Endothelial cell of umbilical vein (primary cell): ENCODE measurements at regions not wholly inside any gene's neighbourhood (a gene's known extent, or its start where the extent isn't known, plus 50 kb on each side); places are given as distances from the start of the nearest gene placed in this dataset.

Source experiments
- BruUV-seq: library from RNA; stranded (reverse); fragments of 400-500 nt; replicated peaks from 2 replicates; lab custom pipeline; 2021; lab: Mats Ljungman, UMichigan
- CTCF ChIA-PET: fragments of 300-600, 350-600 bp; sonication (Branson Sonifier 250); formaldehyde crosslinking; loops from one replicate; lab custom pipeline; 2021; ENCODE audit warnings: antibody characterized with exemption, inconsistent platforms; lab: Charles Lee
- POLR2A ChIA-PET: fragments of 300-600, 350-600 bp; sonication (Branson Sonifier 250); formaldehyde crosslinking; loops from one replicate; lab custom pipeline; 2021; ENCODE audit warnings: antibody characterized with exemption, inconsistent platforms; lab: Charles Lee
- DNase-seq: peaks from one replicate; pipeline ENCODE4 v3.0.0-alpha.2; 2011; ENCODE audit warnings: low read depth, low spot score
- FAIRE-seq: peaks from 2 replicates; lab custom pipeline; 2011; peaks lifted over from hg19 to GRCh38; lab: Jason Lieb, UNC
- H2AFZ ChIP-seq: 2 replicates; pipeline ENCODE4 v1.6.0; 2012; ENCODE audit warnings: low read depth, low read length, control low read depth, inconsistent platforms
- H3K27ac ChIP-seq: 2 replicates; pipeline ENCODE4 v1.5.1; 2011; ENCODE audit warnings: low read depth, mild to moderate bottlenecking, control low read depth, low read length, moderate library complexity; ENCODE audit not compliant: insufficient read depth
- H3K27me3 ChIP-seq, 2 experiments: 2 replicates each; pipeline versions ENCODE4 v1.6.0 to v1.6.1; 2011; ENCODE audit warnings: low read length in 2 of 2, mixed read lengths in 1 of 2; ENCODE audit not compliant: control insufficient read depth in 2 of 2, insufficient read depth in 2 of 2
- H3K36me3 ChIP-seq, 2 experiments: 2 replicates in 1 of 2; 3 replicates in 1 of 2; pipeline ENCODE4 v1.5.1; 2011; ENCODE audit warnings: low read length in 2 of 2, mild to moderate bottlenecking in 1 of 2, moderate library complexity in 1 of 2; ENCODE audit not compliant: control insufficient read depth in 2 of 2, insufficient read depth in 2 of 2; ENCODE audit errors: extremely low read depth in 1 of 2
- H3K4me1 ChIP-seq: 3 replicates; pipeline ENCODE4 v1.5.1; 2011; ENCODE audit warnings: mild to moderate bottlenecking, low read length; ENCODE audit not compliant: control insufficient read depth, insufficient read depth; ENCODE audit errors: extremely low read depth
- H3K4me2 ChIP-seq: 2 replicates; pipeline ENCODE4 v1.6.1; 2011; ENCODE audit warnings: low read length, control low read depth, mixed read lengths; ENCODE audit not compliant: insufficient read depth
- H3K4me3 ChIP-seq, 3 experiments: fragments of 200-600 bp in 1 of 3; sonication (generic), shearing (Covaris generic) in 1 of 3; replicated peaks in 1 of 3; 2 replicates each; pipeline ENCODE4 v1.5.1; 2011 to 2016; ENCODE audit warnings: control low read depth in 3 of 3, low read length in 3 of 3, mild to moderate bottlenecking in 2 of 3, inconsistent platforms in 1 of 3, low read depth in 1 of 3, moderate library complexity in 1 of 3; ENCODE audit not compliant: insufficient read depth in 1 of 3
- H3K79me2 ChIP-seq: 2 replicates; pipeline ENCODE4 v1.6.0; 2012; ENCODE audit warnings: low read length, inconsistent platforms; ENCODE audit not compliant: control insufficient read depth, insufficient read depth
- H3K9ac ChIP-seq: replicated peaks from 2 replicates; pipeline ENCODE3; 2011; ENCODE audit warnings: low read length, control low read depth; ENCODE audit not compliant: insufficient read depth; ENCODE audit errors: extremely low read depth
- H3K9me1 ChIP-seq: replicated peaks from 3 replicates; pipeline ENCODE4 v1.6.0; 2011; ENCODE audit warnings: mild to moderate bottlenecking, low read length; ENCODE audit not compliant: control insufficient read depth, insufficient read depth; ENCODE audit errors: extremely low read depth
- H3K9me3 ChIP-seq: replicated peaks from 2 replicates; pipeline ENCODE4 v1.5.1; 2012; ENCODE audit warnings: low read length, inconsistent platforms; ENCODE audit not compliant: control insufficient read depth, insufficient read depth
- H4K20me1 ChIP-seq: replicated peaks from 2 replicates; pipeline ENCODE3; 2011; ENCODE audit warnings: mild to moderate bottlenecking, low read length; ENCODE audit not compliant: control insufficient read depth, insufficient read depth; ENCODE audit errors: extremely low read depth
- CTCF ChIP-seq, 2 donors: IDR thresholded peaks; 1 replicate in 1 of 2; 2 replicates in 1 of 2; pipeline ENCODE4 v1.5.1; 2011; ENCODE audit warnings: low read length in 2 of 2, mild to moderate bottlenecking in 2 of 2, moderate library complexity in 2 of 2, control low read depth in 1 of 2, inconsistent platforms in 1 of 2, low read depth in 1 of 2; ENCODE audit not compliant: insufficient read depth in 1 of 2; ENCODE audit errors: extremely low read depth in 1 of 2
- EZH2 ChIP-seq: IDR thresholded peaks from 2 replicates; pipeline ENCODE4 v1.6.1; 2012; ENCODE audit warnings: borderline replicate concordance, low read depth, mild to moderate bottlenecking, moderate library complexity, low read length, inconsistent platforms; ENCODE audit not compliant: severe bottlenecking
- FOS ChIP-seq: IDR thresholded peaks from 2 replicates; pipeline ENCODE4 v1.6.1; 2011; ENCODE audit warnings: mild to moderate bottlenecking, low read length, moderate library complexity, borderline replicate concordance; ENCODE audit not compliant: insufficient read depth
- GATA2 ChIP-seq: IDR thresholded peaks from 2 replicates; pipeline ENCODE4 v1.7.0; 2011; ENCODE audit warnings: low read depth, mild to moderate bottlenecking, moderate library complexity, mixed read lengths, low read length; ENCODE audit not compliant: insufficient read length, insufficient read depth
- JUN ChIP-seq: IDR thresholded peaks from 2 replicates; pipeline ENCODE4 v1.6.1; 2011; ENCODE audit warnings: borderline replicate concordance, low read depth; ENCODE audit not compliant: insufficient read length, insufficient read depth
- MAX ChIP-seq: IDR thresholded peaks from 2 replicates; pipeline ENCODE4 v1.6.1; 2011; ENCODE audit not compliant: insufficient read depth, insufficient read length
- MYC ChIP-seq: IDR thresholded peaks from one replicate; pipeline ENCODE4 v1.6.1; 2011; ENCODE audit warnings: mild to moderate bottlenecking, low read depth, low read length
- POLR2A ChIP-seq: IDR thresholded peaks from 2 replicates; pipeline ENCODE4 v1.6.1; 2012; ENCODE audit warnings: low read depth, mild to moderate bottlenecking, control low read depth, low read length
- POLR2AphosphoS5 ChIP-seq: IDR thresholded peaks from 2 replicates; pipeline ENCODE4 v1.6.1; 2012; ENCODE audit warnings: low read depth, mild to moderate bottlenecking, control low read depth, low read length, moderate library complexity; ENCODE audit not compliant: insufficient read depth
- dilution Hi-C: fragments of 300-500 bp; cut with MboI; formaldehyde crosslinking; loops from one replicate; pipeline ENCODE4 v1.15.0; 2019; ENCODE audit warnings: low sequenced_read_pairs; ENCODE audit not compliant: extremely low pct_ligation_motif_present
- intact Hi-C: fragments of 100-400 bp; cut with micrococcal nuclease; formaldehyde crosslinking; loops from one replicate; pipeline ENCODE4 v1.10.0; 2022

GRCh38 chr20:43857127-43857526 is 57.5 kb upstream of the TOX2 start:
- Histone ChIP-seq H3K4me3 (no peak overlapping the region), H3K9me1 (no peaks in the 10 kb centered on the region), H3K27me3 (peaks cover 0 to 6% of the 10 kb centered on the region in 2 experiments), H4K20me1 (no peaks in the 10 kb centered on the region), H3K4me1 (no peaks in the 10 kb centered on the region), H3K4me2 (no peak overlapping the region), H3K9ac (no peak overlapping the region), H3K79me2 (no peaks in the 10 kb centered on the region), H3K9me3 (no peaks in the 10 kb centered on the region), H3K27ac (no peak overlapping the region), H3K36me3 (no peaks in the 10 kb centered on the region), H2AFZ (peak overlapping the region; percentile 24)
- no TSS peak for BruUV-seq
- intact Hi-C loops = no loop called here
- TF ChIP-seq EZH2 (no peak), POLR2AphosphoS5 (no peak), POLR2A (no peak), JUN (no peak), MYC (no peak), MAX (no peak), CTCF (IDR thresholded peaks at IDR 0.05; ENCODE audit: extremely low read depth in 1 of 2, insufficient read depth in 1 of 2, low read depth in 1 of 2, low read length in 2 of 2) (no peak), FOS (no peak), GATA2 (no peak)
- FAIRE-seq (no peak), DNase-seq (no peak)
- ChIA-PET CTCF (interaction anchor here (1.0 to 3.2 kb wide), 5 partner anchors 16 to 107 kb away, joined by 3 to 13 read pairs (median 4); no protein-coding TSS in a partner anchor), POLR2A (no interaction called here)
- dilution Hi-C loops = no loop called here
